DMS 273 treated with DMSO at 0.1 percent for 48 hours (cell line): ENCODE measurements at regions not wholly inside any gene's neighbourhood (a gene's known extent, or its start where the extent isn't known, plus 50 kb on each side); places are given as distances from the start of the nearest gene placed in this dataset.

Source experiments
- DNase-seq: peaks from one replicate; lab custom pipeline; 2025; lab: John Stamatoyannopoulos, UW

DNA sequence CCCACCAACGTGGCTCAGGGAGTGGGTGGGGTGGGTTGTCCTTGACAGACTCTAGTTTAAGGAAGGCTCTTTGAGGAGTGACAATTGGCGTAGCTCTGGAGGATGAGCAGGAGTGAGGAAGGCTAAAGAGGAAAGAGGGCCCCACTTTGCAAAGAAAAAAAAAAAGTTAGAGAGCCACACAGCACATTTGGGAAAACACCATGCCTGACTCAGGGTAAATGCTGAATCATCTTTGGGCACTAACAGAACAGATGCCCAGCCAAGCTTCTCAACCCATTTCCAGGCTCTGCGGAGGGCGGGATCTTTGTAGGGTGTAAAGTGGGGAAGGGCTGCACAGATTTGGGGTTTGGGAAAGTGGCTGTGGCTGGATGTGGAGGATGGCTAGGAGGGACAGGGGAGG, 179.1 kb upstream of the RGMA start:
- no peak for DNase-seq

GRCh38 chr15:93266291-93266690, 177.3 kb upstream of the RGMA start:
- DNase-seq: no peak

- DNase-seq: no peak
Measured at GRCh38 chr15:93265111-93265556, 176.1 kb upstream of the RGMA start.

DNA sequence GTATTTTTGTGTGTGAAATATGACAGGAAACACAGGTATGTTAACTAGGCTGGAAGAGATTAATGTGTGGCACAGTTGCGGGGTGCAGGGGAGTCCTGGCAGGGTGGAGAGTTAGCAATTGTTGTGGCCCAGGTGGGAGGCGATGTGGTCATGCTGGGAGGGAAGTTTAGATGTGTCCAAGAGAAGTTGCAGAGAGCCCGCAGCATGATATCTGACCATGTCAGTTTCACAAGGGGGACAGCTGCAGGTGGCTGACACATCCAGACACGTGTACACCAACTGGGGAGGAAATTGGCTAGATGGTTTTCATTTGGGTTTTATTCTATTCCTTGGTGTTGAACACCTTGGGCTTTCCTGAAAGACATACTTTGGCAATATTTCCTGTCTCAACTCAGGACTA, 172.8 kb upstream of the RGMA start:
- DNase-seq: no peak

- no peak for DNase-seq
Measured at GRCh38 chr15:93257920-93258319, 168.9 kb upstream of the RGMA start.

- no peak for DNase-seq
Measured at GRCh38 chr15:93253681-93254080, 164.7 kb upstream of the RGMA start.

DNA sequence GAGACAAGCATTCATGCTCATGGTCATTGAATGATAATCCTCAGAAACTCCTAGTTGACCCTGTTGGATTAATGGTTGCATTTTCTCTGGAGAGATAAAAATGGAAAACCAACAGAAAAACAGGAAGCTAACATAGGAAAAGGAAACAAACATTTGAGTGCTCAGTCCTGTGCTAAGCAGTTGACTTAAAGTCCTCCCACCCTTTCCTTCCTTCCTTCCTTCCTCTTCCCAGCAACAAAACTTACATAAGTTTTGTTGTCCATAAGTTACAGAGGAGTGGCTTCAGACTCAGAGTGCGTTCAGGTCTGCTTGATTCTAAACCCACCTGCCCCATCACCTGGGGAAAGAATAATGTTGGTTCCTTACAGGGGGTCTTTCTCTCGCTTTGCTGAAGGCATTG, 163.8 kb upstream of the RGMA start:
- DNase-seq: no peak

GRCh38 chr15:93250950-93251349, 161.9 kb upstream of the RGMA start:
- no peak for DNase-seq

- no peak for DNase-seq
Measured at GRCh38 chr15:93250209-93250608, 161.2 kb upstream of the RGMA start.

- no peak for DNase-seq
Measured at GRCh38 chr15:93249623-93250022, 160.6 kb upstream of the RGMA start.

DNA sequence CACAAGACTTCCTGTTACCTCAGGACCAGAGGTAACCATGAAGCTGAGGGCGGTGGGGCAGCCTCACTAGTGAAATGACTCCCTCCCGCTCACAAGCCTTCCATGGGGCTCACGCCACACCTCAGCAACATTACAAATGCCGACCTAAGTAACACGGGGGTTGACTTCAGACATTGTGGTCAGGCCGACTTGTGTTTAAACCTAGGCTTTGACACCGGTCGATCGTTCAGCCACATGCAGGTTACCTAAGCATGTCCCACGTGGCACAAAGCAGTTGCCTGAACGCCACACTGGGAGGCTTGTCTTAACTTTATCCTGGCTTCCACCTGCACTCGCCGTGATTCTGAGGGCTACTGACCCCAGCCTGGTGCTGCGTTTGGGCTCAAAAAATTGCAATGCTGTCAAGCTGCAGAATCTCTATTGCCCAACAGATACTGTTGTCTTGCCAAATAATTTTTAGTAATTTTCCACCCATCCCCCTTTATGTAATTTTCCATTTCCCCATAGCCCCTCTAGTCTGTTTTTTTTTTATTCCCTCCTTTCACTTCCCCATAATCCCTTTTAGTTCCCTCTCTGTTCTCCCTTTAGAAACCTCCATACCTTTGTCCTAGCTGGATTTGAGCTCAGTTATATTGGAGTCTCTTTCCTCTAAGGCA, 158.6 kb upstream of the RGMA start:
- no peak for DNase-seq

DNA sequence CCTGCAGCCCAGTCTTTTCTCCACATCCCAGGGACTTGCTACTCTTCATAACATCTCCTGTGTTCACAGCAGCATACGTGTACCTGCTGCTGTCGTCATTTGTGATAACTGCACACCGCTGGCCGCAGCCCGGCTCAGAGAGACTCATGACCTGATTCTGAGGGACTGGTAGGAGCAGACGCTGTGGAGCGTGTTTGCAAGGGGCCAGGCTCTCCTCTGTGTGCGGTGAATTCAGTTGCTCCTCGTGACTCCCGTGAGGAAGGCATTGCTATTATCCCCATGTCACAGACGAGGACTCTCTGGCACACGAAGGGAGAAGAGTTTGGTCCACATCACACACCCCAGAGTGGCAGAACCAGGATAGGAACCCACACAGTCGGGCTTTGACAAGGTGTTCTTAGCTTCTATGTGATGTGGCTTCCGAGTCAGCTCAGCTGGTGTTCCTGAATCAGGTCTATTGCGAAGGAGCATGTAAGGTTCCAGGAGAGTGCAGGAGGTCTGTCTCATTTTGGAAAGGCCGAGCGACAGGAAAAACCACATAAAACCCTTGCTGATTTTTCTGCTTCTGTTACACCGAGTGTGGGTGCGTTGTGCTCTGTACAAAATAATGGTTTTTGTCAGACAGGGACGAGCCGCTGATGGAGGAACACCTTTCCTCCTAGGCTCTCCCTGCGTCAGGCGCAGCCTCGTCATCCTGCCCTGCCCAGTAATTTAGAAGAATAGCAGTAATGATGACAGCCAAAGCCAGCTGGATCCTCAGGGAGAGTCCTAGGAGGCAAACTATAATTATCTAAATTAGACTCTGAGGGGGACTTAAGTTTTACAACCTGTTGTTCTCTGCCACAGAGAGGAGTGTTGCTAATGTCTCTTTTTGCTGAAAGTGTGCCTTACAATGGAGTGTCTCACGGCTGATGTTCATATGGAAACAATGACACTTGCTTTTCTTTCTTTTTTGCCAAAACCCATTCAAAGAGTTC, 157.5 kb upstream of the RGMA start:
- no peak for DNase-seq

DNA sequence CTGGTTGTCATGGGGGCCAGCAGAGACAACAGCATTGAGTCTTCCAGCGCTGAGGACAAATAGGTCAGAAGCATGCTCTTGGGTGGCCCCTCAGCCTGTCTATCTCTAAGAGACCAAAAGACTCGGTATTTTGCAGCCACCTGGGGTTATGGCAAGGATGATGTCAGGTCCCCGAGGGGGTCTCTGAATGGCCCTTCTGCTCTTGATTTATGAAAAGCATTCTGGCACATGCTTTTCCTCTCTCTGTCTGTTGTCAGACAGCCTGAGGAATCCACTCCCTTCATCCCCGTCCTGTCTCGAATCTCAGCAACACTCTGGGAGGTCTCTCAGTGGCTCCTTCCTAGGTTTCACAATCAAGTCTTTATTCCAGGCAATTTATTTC, 156.6 kb upstream of the RGMA start:
- DNase-seq: no peak

- no peak for DNase-seq
Measured at GRCh38 chr15:93244696-93245660, 156.0 kb upstream of the RGMA start.

DNA sequence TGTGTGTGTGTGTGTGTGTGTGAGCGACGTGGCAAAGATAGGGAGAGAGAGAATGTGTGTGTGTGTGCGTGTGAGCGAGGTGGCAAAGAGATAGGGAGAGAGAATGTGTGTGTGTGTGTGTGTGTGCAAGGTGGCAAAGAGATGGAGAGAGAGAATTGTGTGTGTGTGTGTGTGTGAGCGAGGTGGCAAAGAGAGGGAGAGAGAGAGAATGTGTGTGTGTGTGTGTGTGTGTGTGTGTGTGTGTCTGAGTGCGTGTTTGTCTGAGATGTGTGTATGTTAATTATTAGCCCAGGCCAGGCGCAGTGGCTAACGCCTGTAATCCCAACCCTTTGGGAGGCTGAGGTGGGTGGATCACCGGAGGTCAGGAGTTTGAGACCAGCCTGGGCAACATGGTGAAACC, 154.6 kb upstream of the RGMA start:
- no peak for DNase-seq

GRCh38 chr15:93241696-93242585, 152.9 kb upstream of the RGMA start:
- no peak for DNase-seq

DNA sequence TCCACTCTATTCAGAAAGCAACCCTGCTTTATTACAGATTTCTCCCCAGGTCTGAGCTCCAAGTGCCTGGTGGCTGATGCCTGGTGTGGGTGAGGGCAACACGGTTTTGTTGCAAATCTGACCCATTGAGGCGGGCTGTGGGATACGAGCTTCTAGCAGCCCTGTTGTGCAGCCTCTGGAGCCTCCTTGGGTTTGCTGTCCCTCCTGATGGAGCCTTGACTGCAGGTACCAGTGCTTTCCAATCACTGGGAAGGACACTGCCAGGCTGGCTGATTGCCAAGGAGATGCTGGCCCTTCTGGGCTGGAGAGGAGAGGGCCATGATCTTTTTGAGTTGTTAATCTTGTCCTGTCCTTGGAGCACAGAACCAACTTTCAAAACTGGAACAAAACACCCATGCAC, 151.0 kb upstream of the RGMA start:
- no peak for DNase-seq

DNA sequence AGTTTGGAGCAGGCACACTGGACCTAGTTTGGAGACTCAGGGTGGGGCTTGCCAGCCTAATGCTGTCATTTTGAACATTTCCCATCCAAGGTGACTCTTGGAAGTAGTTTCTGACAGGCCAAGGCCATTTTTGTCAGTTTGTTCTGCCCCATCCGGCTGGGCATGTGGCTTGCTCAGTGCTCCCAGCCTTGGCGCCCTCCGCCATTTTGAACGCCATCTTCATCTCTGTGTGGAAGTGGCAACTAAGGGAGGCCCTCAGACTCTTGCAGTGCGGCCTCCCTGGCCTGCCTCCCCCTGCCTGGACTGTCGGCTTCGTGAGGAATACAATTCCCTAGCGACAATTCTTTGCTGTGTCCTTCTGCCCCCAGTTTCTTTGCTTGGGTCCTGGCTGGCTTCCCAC, 150.6 kb upstream of the RGMA start:
- DNase-seq: no peak

GRCh38 chr15:93238641-93239040, 149.6 kb upstream of the RGMA start:
- DNase-seq: no peak

GRCh38 chr15:93235926-93236780, 147.1 kb upstream of the RGMA start:
- DNase-seq: no peak
